DOHH2 (cell line): ENCODE measurements at regions not wholly inside any gene's neighbourhood (a gene's known extent, or its start where the extent isn't known, plus 50 kb on each side); places are given as distances from the start of the nearest gene placed in this dataset.
"Not testable (repeated sequence)": the region's sequence is repeated elsewhere in the genome, so short reads cannot be mapped to it uniquely, and the experiment has no call there.

Source experiments
- H3F3A ChIP-seq: fragments of 200-600 bp; sonication (generic), shearing (Covaris generic); 2 replicates; pipeline ENCODE4 v1.6.0; 2016; ENCODE audit warnings: antibody characterized with exemption, mild to moderate bottlenecking; ENCODE audit not compliant: control insufficient read depth, insufficient read depth
- H3K27ac ChIP-seq: fragments of 200-600 bp; sonication (generic); 2 replicates; pipeline ENCODE4 v1.5.1; 2014; ENCODE audit warnings: low read depth, mild to moderate bottlenecking, low read length, moderate library complexity
- H3K27me3 ChIP-seq: fragments of 200-600 bp; sonication (generic); 2 replicates; pipeline ENCODE4 v1.6.1; 2014; ENCODE audit warnings: mild to moderate bottlenecking, low read length, mixed read lengths; ENCODE audit not compliant: control insufficient read depth
- H3K36me3 ChIP-seq: fragments of 200-600 bp; sonication (generic); 2 replicates; pipeline ENCODE4 v1.6.1; 2014; ENCODE audit warnings: mild to moderate bottlenecking, low read length, moderate library complexity, mixed read lengths; ENCODE audit not compliant: control insufficient read depth
- H3K4me1 ChIP-seq: fragments of 200-600 bp; sonication (generic); 2 replicates; pipeline ENCODE4 v1.6.1; 2014; ENCODE audit warnings: mild to moderate bottlenecking, low read length, mixed read lengths; ENCODE audit not compliant: control insufficient read depth
- H3K4me2 ChIP-seq: fragments of 200-600 bp; sonication (generic); 2 replicates; pipeline ENCODE4 v1.6.0; 2014; ENCODE audit warnings: mild to moderate bottlenecking, low read length, moderate library complexity
- H3K4me3 ChIP-seq: fragments of 200-600 bp; sonication (generic); 2 replicates; pipeline ENCODE4 v1.5.1; 2014; ENCODE audit warnings: mild to moderate bottlenecking, low read length, mixed read lengths
- H3K79me2 ChIP-seq: fragments of 200-600 bp; sonication (generic); 2 replicates; pipeline ENCODE4 v1.6.1; 2014; ENCODE audit warnings: mild to moderate bottlenecking, low read length, mixed read lengths; ENCODE audit not compliant: control insufficient read depth
- H3K9me2 ChIP-seq: fragments of 200-600 bp; sonication (generic); replicated peaks from 2 replicates; pipeline ENCODE4 v1.6.1; 2014; ENCODE audit warnings: mild to moderate bottlenecking, low read length, mixed read lengths; ENCODE audit not compliant: control insufficient read depth
- H3K9me3 ChIP-seq: fragments of 200-600 bp; sonication (generic); 2 replicates; pipeline ENCODE4 v1.6.1; 2014; ENCODE audit warnings: antibody characterized with exemption, low read length, mixed read lengths; ENCODE audit not compliant: control insufficient read depth, insufficient read depth
- H4K20me1 ChIP-seq: fragments of 200-600 bp; sonication (generic); 2 replicates; pipeline ENCODE4 v1.6.0; 2014; ENCODE audit warnings: low read depth, mild to moderate bottlenecking, antibody characterized with exemption, low read length, moderate library complexity; ENCODE audit not compliant: control insufficient read depth, insufficient read depth
- EZH2phosphoT487 ChIP-seq: fragments of 200-600 bp; sonication (generic); IDR thresholded peaks from 2 replicates; pipeline ENCODE4 v1.6.1; 2017; ENCODE audit warnings: borderline replicate concordance, mild to moderate bottlenecking, antibody characterized with exemption, low read length, moderate library complexity, mixed read lengths
- TF ChIP-seq, protein P1 (sequence below): fragments of 200-600 bp; sonication (generic); IDR thresholded peaks from one replicate; pipeline ENCODE4 v1.5.1; 2014; ENCODE audit warnings: antibody characterized with exemption, mild to moderate bottlenecking, low read depth, low read length; ENCODE audit not compliant: poor library complexity, severe bottlenecking

DNA sequence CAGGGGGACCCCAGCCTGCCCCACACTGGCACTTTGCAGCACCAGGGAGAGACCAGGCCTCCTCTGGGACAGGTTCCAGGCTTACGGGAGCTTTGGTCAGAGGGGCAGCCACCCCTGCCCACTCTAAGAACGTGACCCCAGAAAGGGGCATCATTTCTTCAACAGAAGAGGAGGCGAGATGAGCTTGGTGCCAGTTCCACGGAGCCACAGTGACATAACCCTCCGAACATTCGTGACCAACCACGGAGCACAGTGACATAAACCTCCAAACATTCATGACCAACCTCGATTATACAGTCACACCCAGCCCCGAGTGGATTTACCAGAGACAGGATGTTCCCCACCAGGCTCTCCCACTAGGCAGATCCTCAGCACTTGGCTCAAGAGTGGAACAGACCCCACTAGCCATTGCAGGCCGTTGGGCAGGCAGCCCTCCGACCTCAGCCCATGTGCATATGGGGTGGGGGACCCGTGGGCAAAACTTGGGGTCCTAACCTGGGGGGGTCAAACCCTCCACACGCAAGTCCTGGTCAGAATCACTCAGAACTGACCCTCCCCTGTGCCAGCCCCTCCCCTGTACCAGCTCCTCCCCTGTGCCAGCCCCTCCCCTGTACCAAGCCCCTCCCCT, 112.9 kb downstream of the METRNL start:
- Histone ChIP-seq H3K4me3 (no peak overlapping the region), H3K27ac (no peak overlapping the region), H3K4me1 (peaks cover 23% of the 10 kb centered on the region), H3K9me3 (no peaks in the 10 kb centered on the region; the same call in 1 of the 2 replicates), H4K20me1 (no peaks in the 10 kb centered on the region), H3K27me3 (no peaks in the 10 kb centered on the region), H3K79me2 (no peaks in the 10 kb centered on the region), H3K4me2 (no peak overlapping the region), H3K36me3 (no peaks in the 10 kb centered on the region), H3K9me2 (no peaks in the 10 kb centered on the region), H3F3A (no peaks in the 10 kb centered on the region)
- TF ChIP-seq EZH2phosphoT487 = no peak
- TF ChIP-seq, protein P1, sequence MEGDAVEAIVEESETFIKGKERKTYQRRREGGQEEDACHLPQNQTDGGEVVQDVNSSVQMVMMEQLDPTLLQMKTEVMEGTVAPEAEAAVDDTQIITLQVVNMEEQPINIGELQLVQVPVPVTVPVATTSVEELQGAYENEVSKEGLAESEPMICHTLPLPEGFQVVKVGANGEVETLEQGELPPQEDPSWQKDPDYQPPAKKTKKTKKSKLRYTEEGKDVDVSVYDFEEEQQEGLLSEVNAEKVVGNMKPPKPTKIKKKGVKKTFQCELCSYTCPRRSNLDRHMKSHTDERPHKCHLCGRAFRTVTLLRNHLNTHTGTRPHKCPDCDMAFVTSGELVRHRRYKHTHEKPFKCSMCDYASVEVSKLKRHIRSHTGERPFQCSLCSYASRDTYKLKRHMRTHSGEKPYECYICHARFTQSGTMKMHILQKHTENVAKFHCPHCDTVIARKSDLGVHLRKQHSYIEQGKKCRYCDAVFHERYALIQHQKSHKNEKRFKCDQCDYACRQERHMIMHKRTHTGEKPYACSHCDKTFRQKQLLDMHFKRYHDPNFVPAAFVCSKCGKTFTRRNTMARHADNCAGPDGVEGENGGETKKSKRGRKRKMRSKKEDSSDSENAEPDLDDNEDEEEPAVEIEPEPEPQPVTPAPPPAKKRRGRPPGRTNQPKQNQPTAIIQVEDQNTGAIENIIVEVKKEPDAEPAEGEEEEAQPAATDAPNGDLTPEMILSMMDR = no peak

DNA sequence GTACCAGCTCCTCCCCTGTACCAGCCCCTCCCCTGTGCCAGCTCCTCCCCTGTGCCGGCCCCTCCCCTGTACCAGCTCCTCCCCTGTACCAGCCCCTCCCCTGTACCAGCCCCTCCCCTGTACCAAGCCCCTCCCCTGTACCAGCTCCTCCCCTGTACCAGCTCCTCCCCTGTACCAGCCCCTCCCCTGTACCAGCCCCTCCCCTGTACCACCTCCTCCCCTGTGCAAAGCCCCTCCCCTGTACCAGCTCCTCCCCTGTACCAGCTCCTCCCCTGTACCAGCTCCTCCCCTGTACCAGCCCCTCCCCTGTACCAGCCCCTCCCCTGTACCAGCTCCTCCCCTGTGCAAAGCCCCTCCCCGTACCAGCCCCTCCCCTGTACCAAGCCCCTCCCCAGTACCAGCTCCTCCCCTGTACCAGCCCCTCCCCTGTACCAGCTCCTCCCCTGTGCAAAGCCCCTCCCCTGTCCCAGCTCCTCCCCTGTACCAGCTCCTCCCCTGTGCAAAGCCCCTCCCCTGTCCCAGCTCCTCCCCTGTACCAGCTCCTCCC, 113.5 kb downstream of the METRNL start:
- not testable (repeated sequence) for H3K4me3 ChIP-seq, H3K4me2 ChIP-seq, H4K20me1 ChIP-seq, H3K27me3 ChIP-seq, H3K9me3 ChIP-seq, H3F3A ChIP-seq, H3K36me3 ChIP-seq, H3K9me2 ChIP-seq, H3K27ac ChIP-seq, H3K79me2 ChIP-seq
- peaks cover 22% of the 10 kb centered on the region for H3K4me1 ChIP-seq

DNA sequence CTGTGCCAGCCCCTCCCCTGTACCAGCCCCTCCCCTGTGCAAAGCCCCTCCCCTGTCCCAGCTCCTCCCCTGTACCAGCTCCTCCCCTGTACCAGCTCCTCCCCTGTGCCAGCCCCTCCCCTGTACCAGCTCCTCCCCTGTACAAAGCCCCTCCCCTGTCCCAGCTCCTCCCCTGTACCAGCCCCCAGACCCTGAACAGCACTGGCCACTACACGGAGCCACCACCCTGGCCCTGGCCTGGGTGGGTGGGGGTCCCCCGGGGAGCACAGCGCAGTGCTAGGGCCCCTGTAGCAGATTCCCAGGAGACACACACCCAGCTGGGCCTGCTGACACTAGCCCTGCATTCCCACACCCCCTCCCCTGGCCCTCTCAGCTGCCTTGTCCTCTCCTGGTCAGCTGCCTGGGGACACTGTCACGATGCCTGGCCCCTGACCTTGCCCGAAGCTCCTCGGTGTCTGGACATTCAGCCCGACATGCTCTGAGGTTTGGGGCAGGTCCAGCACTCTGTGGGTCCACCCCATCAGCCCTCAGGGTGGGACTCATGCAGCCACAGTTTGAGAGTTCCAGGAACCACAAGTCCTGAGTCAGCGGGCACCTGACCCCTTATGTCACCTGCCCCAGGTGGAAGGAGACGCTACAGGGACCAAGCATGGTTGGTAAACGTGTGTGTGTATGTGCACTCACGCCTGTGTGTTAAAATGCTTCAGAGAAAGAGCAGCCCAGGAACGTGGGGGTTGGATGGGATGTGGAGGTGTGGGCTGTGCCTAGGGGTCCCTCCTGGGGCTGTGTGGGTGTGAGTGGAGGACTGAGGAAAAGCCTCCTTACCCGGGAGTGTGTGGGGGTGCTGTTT, 114.2 kb downstream of the METRNL start:
- Histone ChIP-seq H3K9me3 (no peaks in the 10 kb centered on the region; the same call in 1 of the 2 replicates), H3K4me1 (peaks cover 20% of the 10 kb centered on the region), H3K4me3 (peak overlapping the region; percentile 5; the same call in 1 of the 2 replicates), H3K27me3 (no peaks in the 10 kb centered on the region), H3K4me2 (peak overlapping the region; percentile 29), H4K20me1 (no peaks in the 10 kb centered on the region), H3K9me2 (no peaks in the 10 kb centered on the region), H3K27ac (no peak overlapping the region), H3K79me2 (no peaks in the 10 kb centered on the region), H3F3A (no peaks in the 10 kb centered on the region), H3K36me3 (no peaks in the 10 kb centered on the region)
- TF ChIP-seq, protein P1 = no peak
- TF ChIP-seq EZH2phosphoT487 = no peak

DNA sequence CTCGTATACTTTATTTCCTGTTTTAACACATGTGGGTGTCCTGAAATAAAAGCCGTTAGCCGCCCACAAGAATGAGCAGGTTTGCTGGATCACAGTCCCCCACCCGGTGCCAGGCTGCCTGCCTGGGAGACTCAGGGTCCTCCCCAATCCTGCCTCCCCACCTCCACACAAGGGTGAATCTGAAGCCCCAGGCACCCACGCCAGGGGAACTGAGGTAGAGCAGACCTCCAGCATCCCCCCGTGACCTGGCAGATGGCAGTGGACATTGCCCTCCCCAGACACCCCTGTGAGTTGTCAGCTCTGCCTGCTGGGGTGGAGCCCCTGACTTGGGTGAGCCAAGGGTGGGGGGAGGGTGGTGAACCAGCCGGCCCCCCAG, 114.8 kb downstream of the METRNL start:
- Histone ChIP-seq H3K27me3 (no peaks in the 10 kb centered on the region), H3K36me3 (no peaks in the 10 kb centered on the region), H3F3A (no peaks in the 10 kb centered on the region), H3K9me2 (no peaks in the 10 kb centered on the region), H3K4me1 (peaks cover 25% of the 10 kb centered on the region), H3K27ac (no peak overlapping the region), H3K4me3 (no peak overlapping the region), H4K20me1 (no peaks in the 10 kb centered on the region), H3K79me2 (no peaks in the 10 kb centered on the region), H3K9me3 (no peaks in the 10 kb centered on the region; the same call in 1 of the 2 replicates), H3K4me2 (peak overlapping the region; percentile 29)
- no peak for TF ChIP-seq EZH2phosphoT487
- TF ChIP-seq, protein P1 = no peak
